Loucy (cell line): ENCODE measurements at regions not wholly inside any gene's neighbourhood (a gene's known extent, or its start where the extent isn't known, plus 50 kb on each side); places are given as distances from the start of the nearest gene placed in this dataset.

Source experiments
- EZH2phosphoT487 ChIP-seq: fragments of 200-600 bp; IDR thresholded peaks from 2 replicates; pipeline ENCODE4 v1.6.1; 2018; ENCODE audit warnings: antibody characterized with exemption, mild to moderate bottlenecking, moderate library complexity, borderline replicate concordance
- TF ChIP-seq, protein P1 (sequence below): fragments of 200-600 bp; sonication (generic); conservative IDR thresholded peaks from 2 replicates; pipeline ENCODE4 v1.5.1; 2014; ENCODE audit warnings: mild to moderate bottlenecking, antibody characterized with exemption, low read length

DNA sequence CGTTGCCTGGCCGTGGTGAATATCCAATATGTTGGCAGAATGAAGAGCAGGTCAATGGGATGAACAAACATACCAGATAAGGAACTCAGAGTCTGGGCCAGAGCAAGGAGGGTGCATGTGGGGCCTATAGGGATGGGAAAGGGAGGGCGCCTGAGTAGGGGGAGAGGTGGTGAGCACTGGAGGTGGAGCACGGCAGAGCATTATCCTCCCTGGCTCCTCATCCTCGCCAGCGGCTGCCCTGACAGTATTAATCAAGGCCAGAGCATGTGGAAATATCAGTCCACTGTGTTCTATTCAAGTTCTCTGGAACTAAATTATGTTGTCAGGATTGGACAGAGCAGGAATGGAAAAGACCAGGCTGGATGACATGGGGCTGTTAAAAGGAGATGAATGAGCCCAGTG, 254.8 kb upstream of the ZMIZ1 start:
- TF ChIP-seq, protein P1, sequence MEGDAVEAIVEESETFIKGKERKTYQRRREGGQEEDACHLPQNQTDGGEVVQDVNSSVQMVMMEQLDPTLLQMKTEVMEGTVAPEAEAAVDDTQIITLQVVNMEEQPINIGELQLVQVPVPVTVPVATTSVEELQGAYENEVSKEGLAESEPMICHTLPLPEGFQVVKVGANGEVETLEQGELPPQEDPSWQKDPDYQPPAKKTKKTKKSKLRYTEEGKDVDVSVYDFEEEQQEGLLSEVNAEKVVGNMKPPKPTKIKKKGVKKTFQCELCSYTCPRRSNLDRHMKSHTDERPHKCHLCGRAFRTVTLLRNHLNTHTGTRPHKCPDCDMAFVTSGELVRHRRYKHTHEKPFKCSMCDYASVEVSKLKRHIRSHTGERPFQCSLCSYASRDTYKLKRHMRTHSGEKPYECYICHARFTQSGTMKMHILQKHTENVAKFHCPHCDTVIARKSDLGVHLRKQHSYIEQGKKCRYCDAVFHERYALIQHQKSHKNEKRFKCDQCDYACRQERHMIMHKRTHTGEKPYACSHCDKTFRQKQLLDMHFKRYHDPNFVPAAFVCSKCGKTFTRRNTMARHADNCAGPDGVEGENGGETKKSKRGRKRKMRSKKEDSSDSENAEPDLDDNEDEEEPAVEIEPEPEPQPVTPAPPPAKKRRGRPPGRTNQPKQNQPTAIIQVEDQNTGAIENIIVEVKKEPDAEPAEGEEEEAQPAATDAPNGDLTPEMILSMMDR = no peak
- no peak for TF ChIP-seq EZH2phosphoT487
